Testis (tissue), 2 donors: ENCODE measurements at regions not wholly inside any gene's neighbourhood (a gene's known extent, or its start where the extent isn't known, plus 50 kb on each side); places are given as distances from the start of the nearest gene placed in this dataset.

ENCODE experiments used
- DNase-seq: peaks from one replicate; pipeline ENCODE4 v3.0.0-alpha.2; 2019
- H3K27ac ChIP-seq, 2 donors: fragments of 200-600 bp; sonication (generic); one replicate each; pipeline ENCODE4 v1.5.1; 2019
- H3K27me3 ChIP-seq: fragments of 200-600 bp; sonication (generic); one replicate; pipeline ENCODE4 v1.5.1; 2019
- H3K36me3 ChIP-seq: fragments of 200-600 bp; sonication (generic); one replicate; pipeline ENCODE4 v1.5.1; 2017; ENCODE audit warnings: low read depth; ENCODE audit errors: missing control alignments
- H3K4me1 ChIP-seq: fragments of 200-600 bp; sonication (generic); one replicate; pipeline ENCODE4 v1.5.1; 2019
- H3K4me3 ChIP-seq, 2 donors: fragments of 200-600 bp; sonication (generic); one replicate each; pipeline ENCODE4 v1.5.1; 2017 to 2019
- H3K9me3 ChIP-seq: fragments of 200-600 bp; sonication (generic); one replicate; pipeline ENCODE4 v1.5.1; 2017
- POLR2A ChIP-seq: fragments of 450-650 bp; IDR thresholded peaks from one replicate; pipeline ENCODE4 v1.6.1; 2017; ENCODE audit warnings: antibody characterized with exemption, mild to moderate bottlenecking, moderate library complexity
- WGBS, 2 donors: methylation state at CpG; one replicate each; pipeline ENCODE4 v1.1.5; 2018; 5-methylcytosine and 5-hydroxymethylcytosine counted together
- intact Hi-C: fragments of 100-400 bp; cut with DNase I; formaldehyde crosslinking; loops from one replicate; pipeline ENCODE4 v1.15.1; 2023; ENCODE audit warnings: low total_unique reads
- TF ChIP-seq, protein P1 (sequence below), 3 experiments: fragments of 450-650 bp in 2 of 3; fragments of 200-600 bp in 1 of 3; sonication (generic) in 1 of 3; IDR thresholded peaks; one replicate each; pipeline ENCODE4 v1.5.1; 2016 to 2019; ENCODE audit warnings: antibody characterized with exemption in 3 of 3, mild to moderate bottlenecking in 2 of 3, moderate library complexity in 1 of 3

DNA sequence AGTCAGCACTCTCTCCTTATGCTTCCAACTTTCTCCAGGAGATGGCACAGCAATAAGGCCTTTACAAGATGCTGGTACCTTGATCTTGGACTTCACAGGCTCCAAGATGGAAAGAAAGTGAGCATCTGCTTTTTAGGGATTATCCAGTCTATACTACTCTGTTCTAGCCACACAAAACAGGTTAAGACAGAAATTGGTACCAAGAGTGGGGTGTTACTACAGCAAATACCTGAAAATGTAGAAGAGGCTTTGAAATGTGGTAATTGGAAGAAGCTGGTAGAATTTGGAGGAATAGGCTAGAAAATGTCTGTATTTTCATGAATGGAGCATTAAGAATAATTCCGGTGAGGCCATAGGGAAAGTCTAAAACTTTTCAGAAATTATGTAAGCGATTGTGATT lies 484.8 kb upstream of the GRIA1 start:
- DNase-seq = no peak
- H3K36me3 ChIP-seq = no peaks in the 10 kb centered on the region
- H3K4me1 ChIP-seq = no peaks in the 10 kb centered on the region
- TF ChIP-seq POLR2A = no peak
- TF ChIP-seq, protein P1, sequence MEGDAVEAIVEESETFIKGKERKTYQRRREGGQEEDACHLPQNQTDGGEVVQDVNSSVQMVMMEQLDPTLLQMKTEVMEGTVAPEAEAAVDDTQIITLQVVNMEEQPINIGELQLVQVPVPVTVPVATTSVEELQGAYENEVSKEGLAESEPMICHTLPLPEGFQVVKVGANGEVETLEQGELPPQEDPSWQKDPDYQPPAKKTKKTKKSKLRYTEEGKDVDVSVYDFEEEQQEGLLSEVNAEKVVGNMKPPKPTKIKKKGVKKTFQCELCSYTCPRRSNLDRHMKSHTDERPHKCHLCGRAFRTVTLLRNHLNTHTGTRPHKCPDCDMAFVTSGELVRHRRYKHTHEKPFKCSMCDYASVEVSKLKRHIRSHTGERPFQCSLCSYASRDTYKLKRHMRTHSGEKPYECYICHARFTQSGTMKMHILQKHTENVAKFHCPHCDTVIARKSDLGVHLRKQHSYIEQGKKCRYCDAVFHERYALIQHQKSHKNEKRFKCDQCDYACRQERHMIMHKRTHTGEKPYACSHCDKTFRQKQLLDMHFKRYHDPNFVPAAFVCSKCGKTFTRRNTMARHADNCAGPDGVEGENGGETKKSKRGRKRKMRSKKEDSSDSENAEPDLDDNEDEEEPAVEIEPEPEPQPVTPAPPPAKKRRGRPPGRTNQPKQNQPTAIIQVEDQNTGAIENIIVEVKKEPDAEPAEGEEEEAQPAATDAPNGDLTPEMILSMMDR (IDR thresholded peaks at IDR 0.05) = no peak
- no peaks in the 10 kb centered on the region for H3K27me3 ChIP-seq
- H3K27ac ChIP-seq = no peak overlapping the region
- WGBS, 2 donors = 88 to 96% methylated on average over 2 of the region's 2 CpGs
- no peaks in the 10 kb centered on the region for H3K9me3 ChIP-seq
- intact Hi-C loops = no loop called here
- H3K4me3 ChIP-seq = no peak overlapping the region

DNA sequence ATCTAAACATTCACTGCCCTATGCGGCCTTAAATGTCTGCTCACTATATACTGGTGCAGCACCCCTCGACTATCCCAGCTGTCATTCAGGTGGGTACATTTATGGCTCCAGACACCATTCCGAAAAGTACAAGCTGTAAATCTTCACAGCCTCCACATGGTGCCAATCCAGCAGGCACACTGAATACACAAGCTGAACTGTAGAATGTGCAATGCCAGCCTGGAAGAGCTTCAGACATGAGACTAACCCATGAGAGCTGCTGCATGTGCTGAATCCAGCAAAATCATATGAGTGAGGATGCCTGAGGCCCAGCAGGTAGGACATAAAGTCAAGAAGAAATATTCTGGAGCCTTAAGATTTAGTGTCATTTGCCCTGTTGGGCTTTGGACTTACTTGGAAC lies 483.8 kb upstream of the GRIA1 start:
- H3K4me3 ChIP-seq = no peak overlapping the region
- no peaks in the 10 kb centered on the region for H3K4me1 ChIP-seq
- no peak overlapping the region for H3K27ac ChIP-seq
- TF ChIP-seq, protein P1 (IDR thresholded peaks at IDR 0.05) = no peak
- TF ChIP-seq POLR2A = no peak
- no peaks in the 10 kb centered on the region for H3K36me3 ChIP-seq
- H3K27me3 ChIP-seq = no peaks in the 10 kb centered on the region
- WGBS, 2 donors = 78 to 85% methylated on average over 3 of the region's 3 CpGs
- intact Hi-C loops = no loop called here
- H3K9me3 ChIP-seq = no peaks in the 10 kb centered on the region
- no peak for DNase-seq

DNA sequence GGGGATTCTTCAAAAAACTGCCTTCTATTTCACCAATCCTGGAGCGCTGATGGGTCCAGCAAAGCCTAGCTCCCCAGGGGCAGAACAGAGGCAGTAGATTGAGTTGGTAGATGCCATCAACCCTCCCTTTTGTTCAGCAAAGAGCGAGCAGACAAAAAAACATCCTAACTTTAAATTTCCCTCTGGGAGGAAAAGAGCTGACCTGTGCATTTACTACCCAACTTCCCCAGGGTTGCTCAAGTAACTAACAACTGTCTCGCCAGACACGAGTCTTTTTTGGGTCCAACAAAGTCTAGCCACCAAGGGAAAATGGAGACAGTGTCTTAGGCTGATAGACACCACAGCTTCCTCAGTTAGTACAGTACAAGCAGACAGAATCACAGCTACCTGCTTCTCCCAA lies 476.3 kb upstream of the GRIA1 start:
- Histone ChIP-seq H3K4me1 (no peaks in the 10 kb centered on the region), H3K27ac (no peak overlapping the region), H3K4me3 (no peak overlapping the region), H3K36me3 (no peaks in the 10 kb centered on the region), H3K9me3 (no peaks in the 10 kb centered on the region), H3K27me3 (no peaks in the 10 kb centered on the region)
- WGBS, 2 donors = 91 to 96% methylated on average over 4 of the region's 4 CpGs
- no peak for DNase-seq
- TF ChIP-seq POLR2A = no peak
- intact Hi-C loops = no loop called here

DNA sequence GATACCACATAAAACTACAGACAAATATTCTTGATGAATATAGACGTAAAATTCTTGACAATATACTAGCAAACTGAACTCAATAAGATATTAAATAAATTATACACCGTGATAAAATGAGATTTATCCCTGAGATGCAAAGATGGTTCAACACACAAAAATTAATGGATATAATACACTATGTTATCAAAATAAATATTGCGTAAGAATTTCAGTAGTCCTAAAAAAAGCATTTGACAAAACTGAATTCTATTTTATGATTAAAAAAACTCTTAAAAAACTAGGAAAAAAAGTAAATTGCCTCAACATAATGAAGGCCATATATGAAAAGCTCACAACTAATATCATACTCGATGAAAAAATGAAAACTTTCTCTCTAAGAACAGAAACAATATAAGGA lies 472.3 kb upstream of the GRIA1 start:
- 75 to 78% methylated on average over 4 of the region's 4 CpGs for WGBS, 2 donors
- no peaks in the 10 kb centered on the region for H3K36me3 ChIP-seq

DNA sequence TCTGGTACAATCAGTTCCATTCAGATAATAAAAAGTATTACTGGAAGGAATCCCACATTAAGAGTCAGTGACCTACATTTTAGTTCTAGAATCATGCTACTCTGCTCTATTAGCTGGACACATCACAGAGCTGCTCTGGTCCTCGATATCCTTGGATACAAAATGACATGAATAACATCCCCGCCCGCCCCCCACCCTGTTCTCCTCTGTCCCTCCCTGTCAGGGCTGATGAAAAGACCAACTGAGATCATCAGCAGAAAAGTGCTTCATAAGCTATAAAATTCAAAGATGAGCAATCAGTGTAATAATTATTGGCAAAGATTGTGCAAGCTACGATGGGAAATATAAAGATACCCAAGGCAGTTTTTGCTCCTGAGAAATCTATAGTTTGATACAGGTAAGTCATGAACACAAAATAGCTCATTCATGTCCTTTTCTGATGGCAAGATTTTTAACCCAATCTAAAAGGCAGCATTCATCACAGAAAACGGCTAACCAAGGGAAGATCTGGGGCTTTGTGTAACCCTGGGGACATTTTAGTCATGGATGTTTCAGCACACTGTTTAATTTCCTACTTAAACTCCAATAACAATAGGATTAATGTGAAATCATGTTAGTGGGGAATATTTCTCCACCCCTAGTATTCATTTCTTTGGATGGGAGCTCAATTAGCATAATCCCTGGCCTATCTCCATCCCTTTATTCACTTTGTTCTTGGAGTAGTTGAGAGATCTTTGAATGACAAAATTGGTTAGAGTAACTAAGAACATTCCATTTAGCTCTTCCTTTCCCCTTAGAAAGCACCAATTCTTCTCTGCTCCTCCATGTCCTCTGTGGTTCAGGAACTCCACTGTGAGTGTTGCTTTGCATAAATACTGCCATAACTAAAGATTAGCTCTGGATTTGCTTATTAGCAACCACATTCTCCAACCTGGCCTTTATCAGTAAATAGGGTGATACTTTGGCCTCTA lies 459.4 kb upstream of the GRIA1 start:
- WGBS, 2 donors = 78 to 84% methylated on average over 5 of the region's 5 CpGs
- Histone ChIP-seq H3K36me3 (no peaks in the 10 kb centered on the region), H3K4me3 (no peak overlapping the region), H3K4me1 (no peaks in the 10 kb centered on the region), H3K27me3 (no peaks in the 10 kb centered on the region), H3K27ac (no peak overlapping the region), H3K9me3 (no peaks in the 10 kb centered on the region)
- no peak for DNase-seq
- TF ChIP-seq, protein P1 (IDR thresholded peaks at IDR 0.05) = no peak
- TF ChIP-seq POLR2A = no peak
- intact Hi-C loops = no loop called here

More for the DNA sequence above, 472.3 kb upstream of the GRIA1 start:
- Histone ChIP-seq H3K27me3 (no peaks in the 10 kb centered on the region), H3K4me3 (no peak overlapping the region), H3K9me3 (no peaks in the 10 kb centered on the region), H3K4me1 (no peaks in the 10 kb centered on the region), H3K27ac (no peak overlapping the region)
- intact Hi-C loops = no loop called here
- TF ChIP-seq, protein P1 (IDR thresholded peaks at IDR 0.05) = no peak
- no peak for TF ChIP-seq POLR2A
- DNase-seq = no peak
